ENCODE measurements at regions not wholly inside any gene's neighbourhood (a gene's known extent, or its start where the extent isn't known, plus 50 kb on each side); places are given as distances from the start of the nearest gene placed in this dataset.
"Not testable (repeated sequence)": the region's sequence is repeated elsewhere in the genome, so short reads cannot be mapped to it uniquely, and the experiment has no call there.

GRCh38 chr2:34161549-34161948, 562.5 kb upstream of the FAM98A start:
- Histone ChIP-seq H4K20me1 (no peaks in the 10 kb centered on the region), H3K9ac (no peak overlapping the region), H3K4me2 (no peak overlapping the region), H3K36me3 (no peaks in the 10 kb centered on the region), H3K27ac (no peak overlapping the region), H3K4me3 (no peak overlapping the region), H3K9me3 (no peaks in the 10 kb centered on the region), H3K4me1 (no peaks in the 10 kb centered on the region), H3K27me3 (no peaks in the 10 kb centered on the region)
- TF ChIP-seq Cebpa-rat (IDR thresholded peaks at IDR 0.05): no peak

GRCh38 chr2:34159901-34160300, 560.8 kb upstream of the FAM98A start:
- no peak overlapping the region for H3K4me3 ChIP-seq
- no peak for TF ChIP-seq Cebpa-rat (IDR thresholded peaks at IDR 0.05)
- H3K4me2 ChIP-seq: no peak overlapping the region
- no peaks in the 10 kb centered on the region for H3K36me3 ChIP-seq
- H3K27me3 ChIP-seq: no peaks in the 10 kb centered on the region
- no peaks in the 10 kb centered on the region for H3K4me1 ChIP-seq
- H3K9ac ChIP-seq: no peak overlapping the region
- no peaks in the 10 kb centered on the region for H4K20me1 ChIP-seq
- no peak overlapping the region for H3K27ac ChIP-seq
- H3K9me3 ChIP-seq: no peaks in the 10 kb centered on the region

- no peak overlapping the region for H3K9ac ChIP-seq
- no peak overlapping the region for H3K4me2 ChIP-seq
- H3K9me3 ChIP-seq: no peaks in the 10 kb centered on the region; the same call in 1 of the 2 replicates
- TF ChIP-seq Cebpa-rat (IDR thresholded peaks at IDR 0.05): no peak
- no peaks in the 10 kb centered on the region for H3K36me3 ChIP-seq
- no peaks in the 10 kb centered on the region for H4K20me1 ChIP-seq
- no peaks in the 10 kb centered on the region for H3K4me1 ChIP-seq
- H3K27ac ChIP-seq: no peak overlapping the region
- H3K27me3 ChIP-seq: no peaks in the 10 kb centered on the region
- no peak overlapping the region for H3K4me3 ChIP-seq
Measured at GRCh38 chr2:34153484-34153883, 554.4 kb upstream of the FAM98A start.

GRCh38 chr2:34147780-34148179, 548.7 kb upstream of the FAM98A start:
- Histone ChIP-seq H4K20me1 (no peaks in the 10 kb centered on the region), H3K4me1 (no peaks in the 10 kb centered on the region), H3K9me3 (peaks cover 20% of the 10 kb centered on the region), H3K36me3 (no peaks in the 10 kb centered on the region), H3K27ac (no peak overlapping the region), H3K27me3 (no peaks in the 10 kb centered on the region), H3K4me3 (no peak overlapping the region), H3K9ac (no peak overlapping the region), H3K4me2 (no peak overlapping the region)
- no peak for TF ChIP-seq Cebpa-rat (IDR thresholded peaks at IDR 0.05)

GRCh38 chr2:34143149-34143548, 544.0 kb upstream of the FAM98A start:
- no peaks in the 10 kb centered on the region for H3K36me3 ChIP-seq
- no peak for TF ChIP-seq Cebpa-rat (IDR thresholded peaks at IDR 0.05)
- no peak overlapping the region for H3K4me2 ChIP-seq
- H3K27ac ChIP-seq: no peak overlapping the region
- H3K9me3 ChIP-seq: peaks cover 26% of the 10 kb centered on the region
- H3K4me3 ChIP-seq: no peak overlapping the region
- no peaks in the 10 kb centered on the region for H3K27me3 ChIP-seq
- no peak overlapping the region for H3K9ac ChIP-seq
- no peaks in the 10 kb centered on the region for H3K4me1 ChIP-seq
- H4K20me1 ChIP-seq: no peaks in the 10 kb centered on the region

GRCh38 chr2:34142531-34143008, 543.5 kb upstream of the FAM98A start:
- H4K20me1 ChIP-seq, H3K27ac ChIP-seq, H3K4me2 ChIP-seq, H3K27me3 ChIP-seq, H3K4me3 ChIP-seq, H3K36me3 ChIP-seq, H3K4me1 ChIP-seq, H3K9ac ChIP-seq: not testable (repeated sequence)
- H3K9me3 ChIP-seq: peaks cover 20% of the 10 kb centered on the region

- not testable (repeated sequence) for H3K4me3 ChIP-seq, H3K36me3 ChIP-seq, H3K27me3 ChIP-seq, H4K20me1 ChIP-seq, H3K4me2 ChIP-seq, H3K27ac ChIP-seq, H3K4me1 ChIP-seq, H3K9ac ChIP-seq
- peaks cover 12% of the 10 kb centered on the region; the same call in 1 of the 2 replicates for H3K9me3 ChIP-seq
Measured at GRCh38 chr2:34133065-34133464, 534.0 kb upstream of the FAM98A start.

GRCh38 chr2:34126279-34126678, 527.2 kb upstream of the FAM98A start:
- Histone ChIP-seq H3K36me3 (no peaks in the 10 kb centered on the region), H4K20me1 (no peaks in the 10 kb centered on the region), H3K27ac (no peak overlapping the region), H3K9me3 (no peaks in the 10 kb centered on the region), H3K4me2 (no peak overlapping the region), H3K4me1 (peaks cover 5% of the 10 kb centered on the region), H3K9ac (no peak overlapping the region), H3K27me3 (no peaks in the 10 kb centered on the region), H3K4me3 (no peak overlapping the region)
- no peak; the same call in 1 of the 2 replicates for TF ChIP-seq Cebpa-rat (IDR thresholded peaks at IDR 0.05)

- Histone ChIP-seq H3K27me3 (no peaks in the 10 kb centered on the region), H3K4me3 (no peak overlapping the region), H4K20me1 (no peaks in the 10 kb centered on the region), H3K4me1 (peaks cover 14% of the 10 kb centered on the region), H3K9me3 (no peaks in the 10 kb centered on the region), H3K4me2 (no peak overlapping the region), H3K27ac (no peak overlapping the region), H3K9ac (no peak overlapping the region), H3K36me3 (no peaks in the 10 kb centered on the region)
- no peak for TF ChIP-seq Cebpa-rat (IDR thresholded peaks at IDR 0.05)
Measured at GRCh38 chr2:34123996-34124785, 525.1 kb upstream of the FAM98A start.

GRCh38 chr2:34121076-34121475, 522.0 kb upstream of the FAM98A start:
- H3K4me1 ChIP-seq: peaks cover 14% of the 10 kb centered on the region
- H3K4me3 ChIP-seq: no peak overlapping the region
- no peaks in the 10 kb centered on the region for H4K20me1 ChIP-seq
- no peak overlapping the region for H3K27ac ChIP-seq
- H3K27me3 ChIP-seq: no peaks in the 10 kb centered on the region
- H3K9ac ChIP-seq: no peak overlapping the region
- H3K4me2 ChIP-seq: peak overlapping the region; percentile 4; the same call in 1 of the 2 replicates
- no peaks in the 10 kb centered on the region for H3K36me3 ChIP-seq
- no peak for TF ChIP-seq Cebpa-rat (IDR thresholded peaks at IDR 0.05)
- no peaks in the 10 kb centered on the region for H3K9me3 ChIP-seq

Data from BLaER1 (cell line).